ENCODE measurements at regions not wholly inside any gene's neighbourhood (a gene's known extent, or its start where the extent isn't known, plus 50 kb on each side); places are given as distances from the start of the nearest gene placed in this dataset.
A peak's percentile ranks its signal among the peaks of the same experiment; 100 is the strongest.

DNA sequence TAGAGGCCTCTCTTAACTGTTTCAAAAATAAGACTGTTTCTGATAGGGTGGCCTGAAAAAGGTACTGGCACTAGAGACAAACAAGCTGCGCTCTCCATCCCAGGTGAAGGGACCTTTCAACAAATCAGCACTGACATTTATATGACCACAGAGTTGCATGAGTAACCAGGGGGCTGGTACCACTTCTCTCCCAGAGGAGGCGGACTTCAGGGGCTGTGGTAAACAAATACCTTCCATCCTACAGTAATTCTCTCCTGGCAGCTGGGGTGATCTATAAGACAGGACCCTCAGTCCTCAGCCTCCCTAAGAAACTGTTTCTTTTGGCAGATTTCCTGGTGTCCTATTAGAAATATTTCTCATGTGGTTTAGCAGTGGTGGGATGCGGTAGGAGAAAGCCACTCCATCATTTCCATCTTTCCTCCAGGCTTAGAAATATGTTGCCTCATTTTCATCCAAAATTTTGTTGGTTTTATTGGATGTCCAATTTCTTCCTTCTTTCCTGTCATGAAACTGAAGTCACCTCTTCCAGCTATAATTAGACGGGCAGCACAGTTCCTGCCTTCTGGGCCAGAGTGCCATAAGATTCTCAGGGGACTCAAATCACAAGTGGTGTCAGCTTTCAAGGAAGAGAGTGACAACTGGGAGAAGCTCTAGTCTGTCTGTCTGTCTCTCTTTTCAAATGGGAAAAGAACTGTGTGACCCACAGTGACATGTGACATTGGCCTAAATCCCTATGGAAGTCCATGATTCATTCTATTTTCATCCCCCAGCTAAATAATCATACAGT, 96.4 kb downstream of the CYRIA start:
- no peak for DNase-seq (ENCODE audit: low spot score)
- intact Hi-C loops (cut with DNase I): no loop called here
- no peak for ATAC-seq

DNA sequence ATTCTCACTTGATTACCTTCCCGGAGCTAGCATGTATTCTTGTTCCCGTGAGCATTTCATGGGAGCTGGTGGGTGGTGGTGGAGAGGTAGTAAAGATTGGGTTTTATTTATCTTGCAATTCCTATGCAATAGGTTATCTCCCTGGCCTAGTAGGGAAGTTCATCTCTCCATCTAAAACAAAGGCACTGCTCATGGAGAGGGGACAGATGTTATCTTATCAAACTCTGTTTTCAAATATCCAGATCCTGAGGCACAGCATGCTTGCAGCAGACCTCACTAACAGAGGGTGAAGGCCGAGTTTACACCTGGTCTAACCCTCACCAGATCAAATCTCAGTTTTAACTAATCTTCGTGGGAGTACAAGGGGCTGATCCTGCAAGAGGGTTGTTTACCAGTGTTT, 98.9 kb downstream of the CYRIA start:
- intact Hi-C loops (cut with DNase I): no loop called here
- DNase-seq (ENCODE audit: low spot score) (no peak), ATAC-seq (no peak)

DNA sequence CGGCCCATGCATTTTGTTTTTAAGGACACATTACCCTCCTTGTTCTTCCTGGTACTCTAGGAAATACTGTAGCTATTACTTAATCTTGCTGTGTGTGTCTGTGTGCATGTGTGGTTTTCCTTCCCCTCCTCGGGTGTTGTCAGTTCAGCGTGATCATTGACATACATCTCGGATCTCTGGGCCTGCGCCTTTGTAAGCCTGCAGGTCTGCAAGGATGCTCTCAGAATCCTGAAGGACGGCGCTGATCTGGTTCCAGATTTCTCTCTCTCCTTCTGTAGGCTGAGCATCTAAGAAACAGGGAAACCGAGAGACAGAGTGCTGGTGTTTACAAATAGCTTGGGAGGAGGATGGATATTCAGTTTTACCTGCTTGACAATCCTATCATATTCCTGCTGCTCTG, 100.2 kb downstream of the CYRIA start:
- intact Hi-C loops (cut with DNase I): no loop called here
- no peak for ATAC-seq
- no peak for DNase-seq (ENCODE audit: low spot score)

DNA sequence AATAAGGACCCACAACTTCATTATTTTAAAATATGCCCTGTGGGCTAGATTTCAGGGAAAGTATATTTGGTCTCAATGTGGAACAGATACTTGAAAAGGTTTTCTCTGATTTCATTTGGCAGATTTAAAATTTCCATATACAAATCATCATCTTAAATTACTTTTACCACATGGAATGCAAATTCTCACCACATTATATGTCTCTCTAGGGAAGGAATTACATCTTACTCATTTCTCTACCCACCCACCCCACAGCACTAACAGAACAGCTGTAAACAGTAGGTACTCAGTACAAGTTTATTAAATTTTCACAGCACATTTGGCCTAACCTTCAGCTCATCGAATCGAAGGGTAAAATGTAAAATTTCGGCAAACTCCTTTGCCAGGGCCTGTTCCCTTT, 104.0 kb downstream of the CYRIA start:
- DNase-seq (ENCODE audit: low spot score) (no peak), ATAC-seq (no peak)
- intact Hi-C loops (cut with DNase I): no loop called here

DNA sequence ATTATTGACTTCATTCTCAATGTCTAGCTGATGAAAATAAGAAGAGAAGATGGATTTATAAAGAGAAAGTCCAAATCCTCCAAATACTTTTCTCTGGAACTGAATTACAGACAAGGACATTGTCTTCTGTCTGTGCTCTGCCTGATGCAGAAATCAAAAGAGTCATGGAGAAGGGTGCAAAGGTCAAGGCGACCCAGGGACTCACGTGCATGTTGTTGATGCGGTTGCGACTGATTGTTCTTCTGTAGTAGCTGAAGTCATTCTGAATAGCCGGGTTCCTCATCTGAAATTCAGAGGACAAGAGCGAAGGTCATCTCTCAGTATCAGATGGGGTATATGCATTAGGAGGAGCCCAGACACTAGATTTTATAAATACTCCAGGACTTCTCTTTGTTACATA, 104.4 kb downstream of the CYRIA start:
- intact Hi-C loops (cut with DNase I): no loop called here
- ATAC-seq: no peak

DNA sequence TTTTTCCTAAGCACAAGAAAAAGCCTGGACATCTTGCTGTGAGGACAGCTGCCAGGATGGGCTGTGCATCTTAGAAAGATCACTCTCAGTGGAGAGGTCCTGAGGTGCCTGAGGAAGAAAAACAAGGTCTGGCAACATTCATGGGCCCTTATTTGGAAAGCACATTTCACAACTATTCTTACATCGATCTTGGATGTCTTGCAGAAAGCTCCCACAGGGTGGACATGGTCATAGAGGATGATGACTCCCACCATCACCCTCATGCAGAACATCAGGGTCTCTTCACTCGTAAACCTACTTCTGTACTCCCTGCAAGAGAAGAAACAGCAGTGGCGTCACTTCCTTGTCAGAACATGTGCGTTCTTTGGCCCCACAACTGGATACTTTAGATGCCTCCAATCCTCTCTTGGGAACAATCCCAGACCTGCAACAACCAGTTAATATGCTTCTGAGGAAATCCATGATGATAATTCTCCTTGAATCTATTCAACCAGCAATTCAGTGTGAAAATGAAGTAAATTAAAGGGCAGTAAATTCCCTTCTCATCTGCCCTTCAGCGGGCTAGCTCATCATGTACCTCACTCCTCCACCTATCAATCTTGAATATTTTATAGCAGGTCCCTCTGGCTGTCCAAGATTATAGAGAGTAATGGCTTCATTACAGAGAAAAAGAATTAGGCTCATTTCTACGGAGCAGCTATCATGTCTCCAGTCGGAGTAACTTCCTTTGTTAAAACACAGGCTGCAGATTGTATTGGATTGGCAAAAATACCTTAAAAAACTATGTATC, 106.2 kb downstream of the CYRIA start:
- intact Hi-C loops (cut with DNase I): no loop called here
- ATAC-seq (peak; percentile 87), DNase-seq (ENCODE audit: low spot score) (no peak)

More for the DNA sequence above, 104.4 kb downstream of the CYRIA start:
- DNase-seq (ENCODE audit: low spot score): no peak

DNA sequence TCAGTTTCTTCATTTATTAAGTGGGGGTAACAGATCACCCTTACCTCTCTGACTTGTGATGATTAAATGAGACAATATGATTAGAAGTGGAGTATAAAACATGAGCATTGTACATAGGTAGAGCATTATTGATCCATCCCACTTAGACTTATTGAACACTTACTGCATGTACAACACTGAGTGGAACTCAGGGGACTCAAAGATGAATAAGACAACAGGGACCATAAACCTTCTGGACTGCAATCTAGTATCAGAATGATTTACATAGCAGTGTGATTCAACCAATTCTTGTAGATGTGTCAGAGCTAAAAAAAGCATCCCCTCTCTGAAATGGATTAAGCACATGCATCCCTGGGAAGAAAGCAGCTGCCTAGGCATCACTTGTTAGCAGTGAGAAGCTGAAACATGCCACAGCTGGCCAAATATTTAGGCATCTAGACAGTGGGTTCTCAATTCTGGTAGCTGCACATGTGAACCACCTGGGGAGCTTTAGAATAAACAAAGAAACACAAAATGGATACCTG, 111.5 kb downstream of the CYRIA start:
- ATAC-seq (no peak), DNase-seq (ENCODE audit: low spot score) (no peak)
- intact Hi-C loops (cut with DNase I): no loop called here

DNA sequence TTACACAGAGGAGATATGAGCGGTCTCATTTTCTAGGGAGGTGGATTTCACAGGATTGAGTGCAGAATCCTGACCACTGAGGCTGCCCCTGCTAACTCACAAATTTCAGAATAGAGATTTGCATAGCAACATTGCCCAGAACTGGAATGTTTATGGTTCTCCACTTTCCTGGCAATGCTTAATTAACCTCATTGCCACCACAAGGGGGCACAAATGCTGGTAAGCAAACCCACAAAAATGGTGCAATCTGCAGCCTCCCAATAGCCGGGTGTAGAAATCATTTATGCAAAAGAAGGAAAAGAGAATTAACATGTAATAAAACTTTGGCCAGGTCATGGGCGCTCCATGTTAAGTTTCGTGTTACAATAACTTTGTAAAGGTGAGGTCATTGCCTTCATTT, 112.4 kb downstream of the CYRIA start:
- ATAC-seq (no peak), DNase-seq (ENCODE audit: low spot score) (no peak)
- intact Hi-C loops (cut with DNase I): no loop called here

DNA sequence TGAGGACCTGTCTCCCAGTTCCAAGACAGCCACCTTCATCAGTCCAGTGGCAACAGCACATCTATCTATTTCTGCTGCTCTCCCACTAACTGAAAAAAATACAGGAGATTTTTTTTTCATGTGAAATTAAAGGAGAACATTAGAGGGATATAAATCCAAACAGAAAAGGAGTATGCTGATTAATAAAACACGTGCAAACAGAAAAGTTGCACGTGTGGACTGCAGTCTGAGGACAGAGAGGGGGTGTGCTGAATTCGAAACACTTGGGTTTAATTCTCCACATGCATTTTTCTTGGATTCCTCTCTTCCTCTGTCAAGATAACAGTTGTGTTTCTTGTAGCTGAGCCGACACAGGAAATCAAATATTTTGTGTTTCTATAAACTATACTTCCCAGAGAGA, 113.4 kb downstream of the CYRIA start:
- intact Hi-C loops (cut with DNase I): no loop called here
- no peak for ATAC-seq
- DNase-seq (ENCODE audit: low spot score): no peak

DNA sequence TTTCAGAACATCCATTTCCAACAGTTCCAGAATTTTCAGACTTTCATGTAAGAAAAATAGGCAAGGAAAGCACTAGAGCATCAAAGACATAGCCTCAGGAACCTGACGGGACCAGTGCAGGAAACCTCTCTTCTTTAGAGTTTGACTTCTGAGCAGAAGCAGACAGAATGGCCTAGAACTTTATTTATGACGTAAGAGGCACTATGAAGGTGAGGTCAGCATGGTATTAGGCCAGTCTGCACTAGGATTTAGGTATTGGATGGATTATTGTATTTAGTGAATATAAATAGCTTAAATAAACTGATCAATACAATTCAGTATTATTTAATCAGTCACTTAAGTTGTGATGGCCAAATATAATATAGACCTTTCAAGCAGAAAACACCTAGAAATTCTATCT, 117.6 kb downstream of the CYRIA start:
- no peak for ATAC-seq
- intact Hi-C loops (cut with DNase I): no loop called here

DNA sequence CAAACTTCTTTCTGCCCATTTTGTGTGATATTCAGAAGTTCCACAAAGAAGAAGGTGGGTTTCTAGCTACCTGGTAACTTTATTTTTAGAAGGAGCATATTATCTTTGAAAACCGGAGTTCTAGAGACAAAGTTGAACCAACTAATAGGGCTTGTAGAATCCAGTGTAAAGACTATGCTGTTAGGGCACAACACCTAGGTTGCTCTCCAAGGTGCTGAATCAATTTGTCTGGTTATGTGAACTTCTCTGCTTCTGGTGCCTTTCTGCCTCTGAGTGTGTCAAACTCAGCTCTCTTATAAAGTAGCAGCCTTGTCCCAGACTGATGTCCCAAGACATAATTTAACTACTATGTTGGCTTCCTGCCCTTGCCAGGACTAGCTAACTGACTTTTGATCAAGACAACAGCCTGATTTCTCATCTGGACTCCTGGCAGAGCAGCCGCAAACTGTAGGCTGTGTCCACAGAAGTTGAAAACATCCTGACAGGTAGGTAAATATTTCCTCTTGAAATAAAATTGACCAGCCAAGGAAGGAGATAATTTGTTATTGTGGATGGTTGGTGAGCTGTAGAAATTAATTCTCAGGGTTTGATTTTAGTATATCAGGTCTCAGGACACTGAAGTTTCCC, 119.4 kb downstream of the CYRIA start:
- intact Hi-C loops (cut with DNase I): no loop called here
- no peak for ATAC-seq
- no peak for DNase-seq (ENCODE audit: low spot score)

More for the DNA sequence above, 117.6 kb downstream of the CYRIA start:
- DNase-seq (ENCODE audit: low spot score): no peak

DNA sequence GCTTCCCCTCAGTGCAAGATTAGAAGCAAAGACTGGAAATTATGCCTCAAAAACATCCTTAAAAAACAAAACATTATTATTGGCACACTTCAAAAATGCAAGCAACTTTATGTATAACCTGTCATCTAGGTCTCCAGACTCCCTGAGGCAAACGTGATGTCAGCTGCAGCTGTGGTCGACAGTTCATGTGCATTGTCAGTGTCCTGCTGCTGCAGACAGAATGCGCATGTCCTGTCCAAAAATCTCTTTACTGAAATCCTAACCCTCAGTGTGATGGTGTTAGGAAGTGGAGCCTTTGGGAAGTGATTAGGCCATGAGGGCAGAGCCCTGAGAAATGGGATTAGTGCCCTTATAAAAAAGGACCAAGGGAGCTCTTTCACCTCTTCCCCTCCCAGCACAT, 126.9 kb downstream of the CYRIA start:
- ATAC-seq: no peak
- intact Hi-C loops (cut with DNase I): no loop called here
- no peak for DNase-seq (ENCODE audit: low spot score)

DNA sequence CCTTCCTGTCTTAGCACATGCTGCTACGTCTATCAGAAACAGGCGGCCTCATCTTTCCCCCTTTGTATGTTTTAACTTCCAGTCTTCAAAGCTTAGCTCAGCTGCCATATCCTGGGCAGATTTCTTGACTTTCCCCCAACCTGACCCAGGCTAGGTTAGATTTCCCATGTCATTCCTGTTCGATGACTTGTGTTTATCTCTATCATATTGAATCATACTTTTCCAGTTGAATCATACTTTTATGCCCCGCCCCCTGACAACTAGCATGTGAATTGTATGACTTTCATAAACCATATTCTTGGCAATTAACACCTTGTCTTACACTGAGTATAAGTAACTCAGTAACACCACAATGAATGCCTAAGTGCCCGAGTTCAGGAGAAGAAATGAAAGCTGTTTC, 128.3 kb downstream of the CYRIA start:
- intact Hi-C loops (cut with DNase I): no loop called here

DNA sequence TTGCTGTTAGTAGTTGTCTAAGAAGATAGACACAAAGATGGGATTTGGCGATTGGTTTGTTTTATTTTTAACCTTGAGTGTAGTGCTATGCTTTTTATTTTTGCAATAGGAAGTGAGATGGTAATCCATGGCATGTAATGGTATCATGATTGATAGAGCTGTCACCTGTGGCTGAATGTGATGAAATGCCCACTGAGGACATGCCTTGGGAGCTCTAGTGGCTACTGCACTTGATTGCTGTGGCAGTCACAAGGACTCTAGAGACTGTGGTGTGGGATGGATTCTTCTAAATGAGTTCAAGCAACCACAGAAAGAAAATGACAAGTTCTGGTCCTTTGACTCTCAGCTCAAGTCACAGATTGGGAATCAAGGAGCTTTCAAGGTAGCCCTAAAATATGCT, 139.4 kb downstream of the CYRIA start:
- no peak for ATAC-seq
- intact Hi-C loops (cut with DNase I): no loop called here
- DNase-seq (ENCODE audit: low spot score): no peak

More for the DNA sequence above, 128.3 kb downstream of the CYRIA start:
- ATAC-seq: no peak
- no peak for DNase-seq (ENCODE audit: low spot score)

DNA sequence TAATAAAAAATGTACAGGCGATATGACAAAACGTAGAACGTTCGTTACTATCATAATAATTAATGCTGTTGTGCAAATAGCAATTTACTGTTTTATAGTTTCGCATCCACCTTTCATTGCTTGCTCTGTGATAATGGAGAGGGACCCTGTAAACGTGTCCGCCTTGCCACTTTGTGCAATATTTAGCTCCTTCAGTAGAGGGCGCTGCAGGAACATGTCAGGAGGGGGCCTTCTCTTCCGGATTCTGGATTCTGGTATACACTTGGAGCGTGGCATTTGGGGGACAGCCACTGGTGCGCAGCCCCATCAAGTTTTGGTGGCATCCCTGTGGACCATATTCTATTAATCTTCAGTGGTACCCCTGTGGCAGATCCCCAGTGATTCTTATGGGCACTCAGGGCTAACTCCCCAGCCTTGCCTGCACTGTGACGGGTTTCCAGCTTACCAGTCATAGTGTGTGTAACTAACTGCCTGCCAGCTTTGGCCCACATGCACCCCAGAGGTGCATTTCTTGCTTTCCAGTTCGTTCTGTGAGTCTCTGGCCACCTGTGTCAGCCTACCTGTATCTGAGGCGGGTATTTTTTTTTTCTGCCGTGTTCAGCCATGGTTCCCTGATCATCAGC, 140.3 kb downstream of the CYRIA start:
- intact Hi-C loops (cut with DNase I): no loop called here
- ATAC-seq (no peak), DNase-seq (ENCODE audit: low spot score) (no peak)

DNA sequence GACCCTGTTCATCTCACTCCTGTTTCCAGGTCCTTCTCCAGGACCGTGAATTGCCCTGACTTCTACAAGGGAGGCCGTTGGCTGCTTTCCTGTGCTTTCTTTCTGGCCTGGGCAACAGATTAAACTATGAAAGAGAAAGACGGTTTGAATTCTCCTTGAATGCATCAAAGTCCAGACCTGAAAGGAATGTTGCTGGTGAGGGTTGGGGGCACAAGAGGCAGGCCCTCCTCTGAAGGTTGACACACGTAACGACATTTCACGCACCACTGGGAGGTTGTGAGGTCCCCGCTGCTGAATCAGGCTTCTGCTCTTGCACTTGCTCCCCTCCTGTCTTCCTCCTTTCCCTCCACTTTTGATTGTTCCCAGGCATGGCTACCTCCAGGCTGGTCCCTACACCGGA, 141.9 kb downstream of the CYRIA start:
- ATAC-seq (no peak), DNase-seq (ENCODE audit: low spot score) (no peak)

DNA sequence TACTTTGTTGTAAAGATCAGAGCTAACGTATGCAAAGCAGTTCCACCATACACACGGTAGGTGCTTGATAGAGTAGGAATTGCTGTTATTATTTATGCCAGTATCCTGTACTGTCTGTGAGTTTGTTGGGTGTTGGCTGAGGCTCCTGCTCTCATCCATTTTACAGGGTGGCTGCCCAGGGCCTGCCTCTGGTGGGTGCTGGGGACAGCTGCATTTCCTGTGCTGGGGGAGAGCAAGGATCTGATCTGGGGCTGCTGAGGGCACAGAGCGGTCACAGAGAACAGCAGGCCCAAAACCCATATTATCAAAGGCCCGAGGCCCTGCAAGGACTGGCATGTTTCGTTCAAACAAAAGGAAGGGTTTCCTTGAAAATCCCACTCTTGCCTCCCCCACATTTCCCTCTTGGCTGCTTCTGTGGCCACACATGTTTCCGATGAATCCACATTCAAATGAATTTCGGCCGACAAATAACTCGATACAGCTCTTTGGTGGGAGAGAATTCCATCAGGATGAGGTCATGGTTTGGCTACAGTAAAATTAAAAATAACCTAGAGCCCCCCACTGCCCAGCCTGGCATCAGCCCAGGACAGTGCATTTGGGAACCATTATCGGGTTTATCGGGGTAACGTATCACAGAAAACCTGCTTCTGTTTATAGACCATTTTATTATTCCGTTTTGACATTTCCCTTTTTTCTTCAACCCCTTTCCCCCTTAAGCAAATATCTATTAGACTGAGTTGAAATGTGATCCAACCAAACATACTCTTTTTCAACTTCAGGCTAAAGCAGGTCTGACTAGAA, 143.4 kb downstream of the CYRIA start:
- ATAC-seq: no peak
- no peak for DNase-seq (ENCODE audit: low spot score)

More for the DNA sequence above, 141.9 kb downstream of the CYRIA start:
- intact Hi-C loops (cut with DNase I): no loop called here

DNA sequence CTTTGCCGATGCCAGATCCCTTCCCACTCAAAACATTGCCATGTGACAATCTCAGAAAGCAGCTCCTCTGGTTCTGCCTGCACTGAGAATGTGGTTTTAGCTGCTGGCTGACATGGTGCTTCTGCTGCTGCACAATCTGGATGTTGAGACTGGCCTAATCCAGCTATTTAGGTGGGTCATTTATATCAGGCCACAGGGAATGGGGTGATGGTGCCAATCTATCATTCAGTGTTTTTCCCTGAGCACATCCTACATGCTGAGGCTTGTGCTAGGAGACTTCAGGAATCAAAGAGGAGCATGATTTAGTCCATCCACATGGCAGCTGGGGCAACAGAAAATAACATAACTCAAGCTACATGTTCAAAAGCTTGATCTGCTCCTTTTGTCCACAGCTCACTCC, 144.7 kb downstream of the CYRIA start:
- ATAC-seq (no peak), DNase-seq (ENCODE audit: low spot score) (no peak)
- intact Hi-C loops (cut with DNase I): no loop called here

More for the DNA sequence above, 143.4 kb downstream of the CYRIA start:
- intact Hi-C loops (cut with DNase I): no loop called here

DNA sequence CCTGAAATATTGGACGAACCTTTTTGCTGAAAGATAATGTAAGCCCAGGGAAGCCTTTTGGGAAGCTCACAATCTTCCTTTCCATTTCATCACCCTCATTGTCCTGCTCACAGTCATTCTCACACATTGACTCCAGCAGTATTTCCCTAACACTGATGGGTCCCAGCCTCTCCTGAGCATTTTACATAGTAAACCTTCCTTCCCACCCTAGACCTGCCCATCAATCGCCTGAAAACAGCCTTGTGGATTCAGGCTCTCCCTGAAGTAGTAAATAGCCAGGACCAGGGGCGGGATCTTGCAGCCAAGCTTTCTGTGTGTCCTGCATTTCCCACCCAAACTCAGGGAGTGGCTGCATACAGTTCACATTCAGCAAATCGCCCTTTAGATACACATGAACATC, 149.9 kb downstream of the CYRIA start:
- DNase-seq (ENCODE audit: low spot score): no peak
- no peak for ATAC-seq
- intact Hi-C loops (cut with DNase I): no loop called here
